Esophagus (tissue), 2 donors: ENCODE measurements at regions not wholly inside any gene's neighbourhood (a gene's known extent, or its start where the extent isn't known, plus 50 kb on each side); places are given as distances from the start of the nearest gene placed in this dataset.

Experiments used
- H3K27ac ChIP-seq, 2 donors: one replicate each; pipeline ENCODE4 v1.5.1; 2013; ENCODE audit warnings: low read depth in 2 of 2, mild to moderate bottlenecking in 2 of 2, inconsistent platforms in 1 of 2, low read length in 1 of 2, moderate library complexity in 1 of 2
- H3K27me3 ChIP-seq, 2 donors: one replicate each; pipeline ENCODE4 v1.6.1; 2013; ENCODE audit warnings: low read length in 2 of 2, control low read depth in 1 of 2, mild to moderate bottlenecking in 1 of 2; ENCODE audit not compliant: insufficient read depth in 2 of 2, control insufficient read depth in 1 of 2
- H3K36me3 ChIP-seq, 2 donors: one replicate each; pipeline ENCODE4 v1.6.1; 2013; ENCODE audit warnings: low read length in 1 of 2; ENCODE audit not compliant: control insufficient read depth in 2 of 2, insufficient read depth in 2 of 2
- H3K4me1 ChIP-seq, 2 donors: one replicate each; pipeline ENCODE4 v1.6.1; 2013; ENCODE audit warnings: low read length in 1 of 2; ENCODE audit not compliant: control insufficient read depth in 2 of 2, insufficient read depth in 2 of 2
- H3K4me3 ChIP-seq, 2 donors: one replicate each; pipeline ENCODE4 v1.5.1; 2013; ENCODE audit warnings: low read length in 2 of 2, mild to moderate bottlenecking in 2 of 2, low read depth in 1 of 2, moderate library complexity in 1 of 2
- H3K9me3 ChIP-seq, 2 donors: one replicate each; pipeline ENCODE4 v1.6.1; 2013; ENCODE audit warnings: mild to moderate bottlenecking in 2 of 2, low read depth in 1 of 2, low read length in 1 of 2, moderate library complexity in 1 of 2; ENCODE audit not compliant: control insufficient read depth in 2 of 2, insufficient read depth in 1 of 2
- WGBS, 2 donors: extraction: QIAGEN DNeasy Blood & Tissue Kit; methylation state at CpG; one replicate each; pipeline ENCODE4 v1.1.7; 2013; 5-methylcytosine and 5-hydroxymethylcytosine counted together
- donor health status: healthy with polysubstance abuse.
- donor health status: Bipolar disorder and iron deficiency.

- Histone ChIP-seq H3K27ac (no peak overlapping the region), H3K4me3 (no peak overlapping the region)
- WGBS, 2 donors = 59 to 61% methylated on average over 8 of the region's 8 CpGs
These were observed 206.8 kb upstream of the FOXQ1 start for GRCh38 chr6:1104988-1105670.

GRCh38 chr6:1103945-1104623 is 207.8 kb upstream of the FOXQ1 start:
- 49 to 57% methylated on average over 7 of the region's 7 CpGs for WGBS, 2 donors
- no peaks in the 10 kb centered on the region for H3K36me3 ChIP-seq
- H3K27ac ChIP-seq = no peak overlapping the region
- peaks cover 3 to 4% of the 10 kb centered on the region in 2 donors for H3K4me1 ChIP-seq
- H3K27me3 ChIP-seq = no peaks in the 10 kb centered on the region
- no peak overlapping the region for H3K4me3 ChIP-seq
- H3K9me3 ChIP-seq = no peaks in the 10 kb centered on the region

More at GRCh38 chr6:1104988-1105670, 206.8 kb upstream of the FOXQ1 start:
- no peaks in the 10 kb centered on the region for H3K9me3 ChIP-seq
- no peaks in the 10 kb centered on the region for H3K36me3 ChIP-seq
- no peaks in the 10 kb centered on the region for H3K27me3 ChIP-seq
- peaks cover 0 to 4% of the 10 kb centered on the region in 2 donors for H3K4me1 ChIP-seq

- peaks cover 2 to 3% of the 10 kb centered on the region in 2 donors for H3K4me1 ChIP-seq
- 50 to 61% methylated on average over 8 of the region's 8 CpGs for WGBS, 2 donors
These were observed 208.9 kb upstream of the FOXQ1 start for GRCh38 chr6:1103021-1103420.

GRCh38 chr6:1100269-1100668 is 211.6 kb upstream of the FOXQ1 start:
- Histone ChIP-seq H3K4me1 (peaks cover 2 to 3% of the 10 kb centered on the region in 2 donors), H3K27ac (no peak overlapping the region), H3K9me3 (peaks cover 0 to 2% of the 10 kb centered on the region in 2 donors), H3K36me3 (no peaks in the 10 kb centered on the region), H3K4me3 (no peak overlapping the region), H3K27me3 (no peaks in the 10 kb centered on the region)
- WGBS, 2 donors = 86 to 88% methylated on average over 8 of the region's 8 CpGs

More at GRCh38 chr6:1103021-1103420, 208.9 kb upstream of the FOXQ1 start:
- no peak overlapping the region for H3K27ac ChIP-seq
- no peaks in the 10 kb centered on the region for H3K36me3 ChIP-seq
- H3K9me3 ChIP-seq = no peaks in the 10 kb centered on the region
- no peaks in the 10 kb centered on the region for H3K27me3 ChIP-seq
- H3K4me3 ChIP-seq = no peak overlapping the region

- peak overlapping the region; percentile 83 to 89 for H3K27ac ChIP-seq
These were observed 212.6 kb upstream of the FOXQ1 start for GRCh38 chr6:1099264-1099663.

GRCh38 chr6:1096967-1097765 is 214.7 kb upstream of the FOXQ1 start:
- H3K27ac ChIP-seq = no peak overlapping the region
- 94 to 95% methylated on average over 11 of the region's 11 CpGs for WGBS, 2 donors
- H3K4me1 ChIP-seq = peaks cover 0 to 5% of the 10 kb centered on the region in 2 donors
- H3K27me3 ChIP-seq = no peaks in the 10 kb centered on the region
- H3K4me3 ChIP-seq = no peak overlapping the region
- H3K36me3 ChIP-seq = no peaks in the 10 kb centered on the region
- H3K9me3 ChIP-seq = peaks cover 0 to 2% of the 10 kb centered on the region in 2 donors

More at GRCh38 chr6:1099264-1099663, 212.6 kb upstream of the FOXQ1 start:
- H3K9me3 ChIP-seq = peaks cover 0 to 2% of the 10 kb centered on the region in 2 donors
- 37 to 58% methylated on average over 9 of the region's 9 CpGs for WGBS, 2 donors
- no peak overlapping the region for H3K4me3 ChIP-seq
- no peaks in the 10 kb centered on the region for H3K27me3 ChIP-seq
- H3K4me1 ChIP-seq = peaks cover 2 to 5% of the 10 kb centered on the region in 2 donors
- H3K36me3 ChIP-seq = no peaks in the 10 kb centered on the region

- Histone ChIP-seq H3K4me1 (peaks cover 0 to 2% of the 10 kb centered on the region in 2 donors), H3K36me3 (no peaks in the 10 kb centered on the region), H3K27ac (peak overlapping the region in 1 of 2 donors; percentile 21), H3K9me3 (peaks cover 0 to 2% of the 10 kb centered on the region in 2 donors), H3K27me3 (no peaks in the 10 kb centered on the region), H3K4me3 (no peak overlapping the region)
- WGBS, 2 donors = 35 to 71% methylated on average over 1 of the region's 1 CpG
These were observed 217.6 kb upstream of the FOXQ1 start for GRCh38 chr6:1094306-1094705.

- Histone ChIP-seq H3K9me3 (peaks cover 0 to 2% of the 10 kb centered on the region in 2 donors), H3K27me3 (no peaks in the 10 kb centered on the region), H3K4me3 (no peak overlapping the region), H3K27ac (no peak overlapping the region), H3K36me3 (no peaks in the 10 kb centered on the region), H3K4me1 (peaks cover 0 to 2% of the 10 kb centered on the region in 2 donors)
- 64 to 84% methylated on average over 3 of the region's 3 CpGs for WGBS, 2 donors
These were observed 220.0 kb upstream of the FOXQ1 start for GRCh38 chr6:1091900-1092299.

GRCh38 chr6:1089859-1090258 is 222.0 kb upstream of the FOXQ1 start:
- 87 to 88% methylated on average over 1 of the region's 1 CpG for WGBS, 2 donors
- H3K4me1 ChIP-seq = peaks cover 0 to 2% of the 10 kb centered on the region in 2 donors
- no peak overlapping the region for H3K4me3 ChIP-seq

More at GRCh38 chr6:1089859-1090258, 222.0 kb upstream of the FOXQ1 start:
- H3K9me3 ChIP-seq = no peaks in the 10 kb centered on the region
- no peaks in the 10 kb centered on the region for H3K27me3 ChIP-seq
- H3K27ac ChIP-seq = no peak overlapping the region
- H3K36me3 ChIP-seq = no peaks in the 10 kb centered on the region
